Chondrocyte (in vitro differentiated cells): ENCODE measurements at regions not wholly inside any gene's neighbourhood (a gene's known extent, or its start where the extent isn't known, plus 50 kb on each side); places are given as distances from the start of the nearest gene placed in this dataset.

Source experiments
- DNase-seq: peaks from one replicate; pipeline ENCODE4 v3.0.0; 2021; ENCODE audit warnings: mixed read lengths, low spot score
- H3K27ac Mint-ChIP-seq: one replicate; pipeline ENCODE4 v1.8.0; 2021; ENCODE audit warnings: mild to moderate bottlenecking, moderate library complexity, mixed read lengths; ENCODE audit not compliant: unreplicated experiment
- H3K27me3 Mint-ChIP-seq: 2 replicates; pipeline ENCODE4 v1.8.0; 2021; ENCODE audit warnings: low read depth, mixed read lengths
- H3K36me3 Mint-ChIP-seq: 2 replicates; pipeline ENCODE4 v1.8.0; 2021; ENCODE audit warnings: low read depth, mixed read lengths
- H3K4me1 Mint-ChIP-seq: 2 replicates; pipeline ENCODE4 v1.8.0; 2021; ENCODE audit warnings: low read depth, mild to moderate bottlenecking, mixed read lengths
- H3K4me3 Mint-ChIP-seq: one replicate; pipeline ENCODE4 v1.8.0; 2021; ENCODE audit warnings: mild to moderate bottlenecking, moderate library complexity, mixed read lengths; ENCODE audit not compliant: unreplicated experiment
- H3K9me3 Mint-ChIP-seq: 2 replicates; pipeline ENCODE4 v1.8.0; 2021; ENCODE audit warnings: low read depth, mixed read lengths
- CTCF ChIP-seq: fragments of 200-600 bp; sonication (generic); IDR thresholded peaks from 2 replicates; pipeline ENCODE4 v1.5.0; 2021; ENCODE audit warnings: antibody characterized with exemption, mild to moderate bottlenecking, moderate library complexity

GRCh38 chr17:70256751-70257150 lies 87.4 kb downstream of the KCNJ2 start:
- no peak overlapping the region for H3K27ac Mint-ChIP-seq
- H3K36me3 Mint-ChIP-seq: no peaks in the 10 kb centered on the region
- no peaks in the 10 kb centered on the region for H3K4me1 Mint-ChIP-seq
- H3K27me3 Mint-ChIP-seq: peaks cover 3% of the 10 kb centered on the region
- TF ChIP-seq CTCF: no peak
- H3K4me3 Mint-ChIP-seq: no peak overlapping the region
- no peaks in the 10 kb centered on the region for H3K9me3 Mint-ChIP-seq
- DNase-seq: no peak

- Mint-ChIP-seq H3K4me3 (no peak overlapping the region), H3K4me1 (no peaks in the 10 kb centered on the region), H3K36me3 (no peaks in the 10 kb centered on the region), H3K27ac (no peak overlapping the region), H3K27me3 (peaks cover 3% of the 10 kb centered on the region), H3K9me3 (no peaks in the 10 kb centered on the region)
- TF ChIP-seq CTCF: no peak
- no peak for DNase-seq
These were observed 89.1 kb downstream of the KCNJ2 start for GRCh38 chr17:70258465-70258864.

GRCh38 chr17:70259400-70259799 lies 90.1 kb downstream of the KCNJ2 start:
- Mint-ChIP-seq H3K27me3 (peaks cover 3% of the 10 kb centered on the region), H3K9me3 (no peaks in the 10 kb centered on the region), H3K4me1 (no peaks in the 10 kb centered on the region), H3K36me3 (no peaks in the 10 kb centered on the region), H3K27ac (no peak overlapping the region), H3K4me3 (no peak overlapping the region)
- no peak for TF ChIP-seq CTCF
- no peak for DNase-seq

- Mint-ChIP-seq H3K36me3 (no peaks in the 10 kb centered on the region), H3K27me3 (peaks cover 3% of the 10 kb centered on the region), H3K27ac (no peak overlapping the region), H3K4me3 (no peak overlapping the region), H3K4me1 (no peaks in the 10 kb centered on the region), H3K9me3 (no peaks in the 10 kb centered on the region)
- no peak for TF ChIP-seq CTCF
- no peak for DNase-seq
These were observed 91.8 kb downstream of the KCNJ2 start for GRCh38 chr17:70261170-70261569.

GRCh38 chr17:70265471-70265870 lies 96.1 kb downstream of the KCNJ2 start:
- H3K36me3 Mint-ChIP-seq: no peaks in the 10 kb centered on the region
- no peaks in the 10 kb centered on the region for H3K4me1 Mint-ChIP-seq
- H3K27me3 Mint-ChIP-seq: no peaks in the 10 kb centered on the region
- H3K27ac Mint-ChIP-seq: no peak overlapping the region
- H3K4me3 Mint-ChIP-seq: no peak overlapping the region
- no peak for TF ChIP-seq CTCF
- H3K9me3 Mint-ChIP-seq: no peaks in the 10 kb centered on the region
- DNase-seq: no peak
